Testis (tissue), 2 donors: ENCODE measurements at regions not wholly inside any gene's neighbourhood (a gene's known extent, or its start where the extent isn't known, plus 50 kb on each side); places are given as distances from the start of the nearest gene placed in this dataset.

Experiments
- DNase-seq: peaks from one replicate; pipeline ENCODE4 v3.0.0-alpha.2; 2019
- H3K27ac ChIP-seq, 2 donors: fragments of 200-600 bp; sonication (generic); one replicate each; pipeline ENCODE4 v1.5.1; 2019
- H3K27me3 ChIP-seq: fragments of 200-600 bp; sonication (generic); one replicate; pipeline ENCODE4 v1.5.1; 2019
- H3K36me3 ChIP-seq: fragments of 200-600 bp; sonication (generic); one replicate; pipeline ENCODE4 v1.5.1; 2017; ENCODE audit warnings: low read depth; ENCODE audit errors: missing control alignments
- H3K4me1 ChIP-seq: fragments of 200-600 bp; sonication (generic); one replicate; pipeline ENCODE4 v1.5.1; 2019
- H3K4me3 ChIP-seq, 2 donors: fragments of 200-600 bp; sonication (generic); one replicate each; pipeline ENCODE4 v1.5.1; 2017 to 2019
- H3K9me3 ChIP-seq: fragments of 200-600 bp; sonication (generic); one replicate; pipeline ENCODE4 v1.5.1; 2017
- CTCF ChIP-seq, 3 experiments: fragments of 450-650 bp in 2 of 3; fragments of 200-600 bp in 1 of 3; sonication (generic) in 1 of 3; IDR thresholded peaks; one replicate each; pipeline ENCODE4 v1.5.1; 2016 to 2019; ENCODE audit warnings: antibody characterized with exemption in 3 of 3, mild to moderate bottlenecking in 2 of 3, moderate library complexity in 1 of 3
- POLR2A ChIP-seq: fragments of 450-650 bp; IDR thresholded peaks from one replicate; pipeline ENCODE4 v1.6.1; 2017; ENCODE audit warnings: antibody characterized with exemption, mild to moderate bottlenecking, moderate library complexity
- WGBS, 2 donors: methylation state at CpG; one replicate each; pipeline ENCODE4 v1.1.5; 2018; 5-methylcytosine and 5-hydroxymethylcytosine counted together
- intact Hi-C: fragments of 100-400 bp; cut with DNase I; formaldehyde crosslinking; loops from one replicate; pipeline ENCODE4 v1.15.1; 2023; ENCODE audit warnings: low total_unique reads

DNA sequence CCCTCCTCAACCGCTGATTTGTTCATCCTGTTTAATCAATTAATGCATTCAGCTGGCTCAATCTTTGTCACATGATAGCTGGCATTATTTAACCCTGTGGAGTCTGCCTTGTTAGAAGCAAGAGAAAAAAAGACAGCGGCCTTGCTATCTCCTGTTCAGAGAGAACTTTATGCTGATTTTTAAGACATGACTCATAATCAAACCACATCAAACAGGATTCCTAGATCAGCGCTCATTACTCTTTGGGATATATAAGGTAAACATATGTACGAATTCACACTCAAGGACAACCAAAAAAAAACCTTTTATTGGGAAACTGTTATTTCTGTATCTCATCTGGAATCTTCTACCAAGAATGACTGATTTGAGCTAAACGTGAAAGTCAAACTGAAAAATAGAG, 195.1 kb downstream of the C1D start:
- no peak for TF ChIP-seq CTCF (IDR thresholded peaks at IDR 0.05)
- TF ChIP-seq POLR2A, result no peak
- Histone ChIP-seq H3K27ac (no peak overlapping the region), H3K9me3 (no peaks in the 10 kb centered on the region), H3K4me3 (no peak overlapping the region), H3K36me3 (no peaks in the 10 kb centered on the region), H3K4me1 (no peaks in the 10 kb centered on the region), H3K27me3 (no peaks in the 10 kb centered on the region)
- 62 to 69% methylated on average over 5 of the region's 5 CpGs for WGBS, 2 donors
- DNase-seq, result no peak
- intact Hi-C loops, result no loop called here

- H3K27me3 ChIP-seq, result no peaks in the 10 kb centered on the region
- no peak overlapping the region for H3K4me3 ChIP-seq
- no peaks in the 10 kb centered on the region for H3K4me1 ChIP-seq
- H3K9me3 ChIP-seq, result no peaks in the 10 kb centered on the region
- no peak overlapping the region for H3K27ac ChIP-seq
- DNase-seq, result no peak
- intact Hi-C loops, result no loop called here
- no peak for TF ChIP-seq POLR2A
- no peak for TF ChIP-seq CTCF (IDR thresholded peaks at IDR 0.05)
- H3K36me3 ChIP-seq, result no peaks in the 10 kb centered on the region
- WGBS, 2 donors, result 69 to 71% methylated on average over 13 of the region's 13 CpGs
Measured at GRCh38 chr2:67871686-67872412, 191.0 kb downstream of the C1D start.

- Histone ChIP-seq H3K4me3 (no peak overlapping the region), H3K9me3 (no peaks in the 10 kb centered on the region), H3K36me3 (no peaks in the 10 kb centered on the region), H3K27ac (no peak overlapping the region), H3K4me1 (no peaks in the 10 kb centered on the region), H3K27me3 (no peaks in the 10 kb centered on the region)
- TF ChIP-seq POLR2A, result no peak
- no peak for TF ChIP-seq CTCF (IDR thresholded peaks at IDR 0.05)
- 87 to 89% methylated on average over 2 of the region's 2 CpGs for WGBS, 2 donors
- intact Hi-C loops, result no loop called here
- DNase-seq, result no peak
Measured at GRCh38 chr2:67872481-67872880, 190.3 kb downstream of the C1D start.

DNA sequence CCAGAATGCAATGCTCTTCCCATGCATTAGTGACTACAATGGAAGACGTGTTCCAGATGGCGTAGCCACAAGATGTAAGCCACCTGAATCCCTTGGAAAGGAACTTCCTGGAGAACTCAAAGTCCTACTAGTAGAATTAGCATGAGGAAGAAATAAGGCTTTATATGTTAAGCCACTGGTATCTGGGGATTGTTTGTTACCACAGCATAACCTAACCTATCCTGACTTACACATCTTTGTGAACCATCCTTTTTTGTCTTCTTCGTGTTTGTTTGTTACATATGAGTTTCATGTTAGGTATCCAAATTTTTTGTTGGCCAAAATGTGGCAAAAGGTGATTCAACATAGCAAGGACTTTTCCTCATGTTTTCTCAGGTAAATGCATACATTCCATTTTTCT, 188.9 kb downstream of the C1D start:
- no peak for DNase-seq
- no peak overlapping the region for H3K4me3 ChIP-seq
- intact Hi-C loops, result no loop called here
- H3K36me3 ChIP-seq, result no peaks in the 10 kb centered on the region
- no peaks in the 10 kb centered on the region for H3K4me1 ChIP-seq
- no peaks in the 10 kb centered on the region for H3K9me3 ChIP-seq
- no peaks in the 10 kb centered on the region for H3K27me3 ChIP-seq
- TF ChIP-seq CTCF (IDR thresholded peaks at IDR 0.05) (no peak), POLR2A (no peak)
- 92 to 95% methylated on average over 3 of the region's 3 CpGs for WGBS, 2 donors
- H3K27ac ChIP-seq, result no peak overlapping the region

- no peak for DNase-seq
- Histone ChIP-seq H3K36me3 (no peaks in the 10 kb centered on the region), H3K9me3 (no peaks in the 10 kb centered on the region), H3K27me3 (no peaks in the 10 kb centered on the region), H3K4me3 (no peak overlapping the region), H3K27ac (no peak overlapping the region), H3K4me1 (no peaks in the 10 kb centered on the region)
- intact Hi-C loops, result no loop called here
- 94 to 96% methylated on average over 3 of the region's 3 CpGs for WGBS, 2 donors
- no peak for TF ChIP-seq CTCF (IDR thresholded peaks at IDR 0.05)
- TF ChIP-seq POLR2A, result no peak
Measured at GRCh38 chr2:67876176-67876575, 186.6 kb downstream of the C1D start.
